HG03457 (cell line): ENCODE measurements at regions not wholly inside any gene's neighbourhood (a gene's known extent, or its start where the extent isn't known, plus 50 kb on each side); places are given as distances from the start of the nearest gene placed in this dataset.
"Not testable (repeated sequence)": the region's sequence is repeated elsewhere in the genome, so short reads cannot be mapped to it uniquely, and the experiment has no call there.

Experiments used
- ATAC-seq: cut with Tn5 transposase; IDR thresholded peaks from one replicate; pipeline ENCODE4 v1.9.1; 2021; ENCODE audit warnings: moderate number of reproducible peaks; ENCODE audit not compliant: unreplicated experiment

DNA sequence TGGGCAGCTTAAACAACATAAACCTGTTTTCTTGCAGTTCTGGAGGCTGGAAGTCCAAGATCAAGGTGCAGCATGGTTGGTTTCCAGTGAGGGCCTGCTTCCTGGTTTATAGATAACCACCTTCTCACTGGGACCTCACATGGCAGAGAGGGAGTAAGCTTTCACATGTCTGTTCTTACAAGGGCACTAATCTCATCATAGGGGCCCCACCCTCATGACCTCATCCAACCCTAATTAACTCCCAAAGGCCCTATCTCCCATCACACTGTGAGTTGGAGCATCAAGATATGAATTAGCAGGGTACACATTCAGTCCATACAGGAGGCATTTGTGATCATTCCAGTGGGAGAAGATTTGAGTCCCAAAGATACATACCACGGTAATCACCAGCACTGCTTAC, 50.5 kb upstream of the GRIN2A start:
- no peak for ATAC-seq

DNA sequence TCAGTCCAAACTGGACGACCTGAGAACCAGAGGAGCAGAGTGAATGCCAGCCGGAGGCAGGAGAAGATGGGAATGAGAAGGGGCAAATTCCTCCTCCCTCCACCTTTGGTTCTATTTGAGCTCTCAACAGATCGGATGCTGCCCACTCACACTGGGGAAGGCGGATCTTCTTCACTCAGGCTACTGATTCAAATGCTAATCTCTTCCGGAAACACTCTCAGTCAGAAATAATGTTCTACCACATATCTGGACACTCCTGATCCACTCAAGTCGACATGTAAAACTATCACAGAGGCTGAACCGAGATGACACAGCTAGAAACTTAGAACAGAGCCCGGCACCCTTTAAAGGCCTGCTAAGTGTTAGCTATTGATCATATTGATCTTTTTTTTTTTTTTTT, 57.4 kb upstream of the GRIN2A start:
- no peak for ATAC-seq

DNA sequence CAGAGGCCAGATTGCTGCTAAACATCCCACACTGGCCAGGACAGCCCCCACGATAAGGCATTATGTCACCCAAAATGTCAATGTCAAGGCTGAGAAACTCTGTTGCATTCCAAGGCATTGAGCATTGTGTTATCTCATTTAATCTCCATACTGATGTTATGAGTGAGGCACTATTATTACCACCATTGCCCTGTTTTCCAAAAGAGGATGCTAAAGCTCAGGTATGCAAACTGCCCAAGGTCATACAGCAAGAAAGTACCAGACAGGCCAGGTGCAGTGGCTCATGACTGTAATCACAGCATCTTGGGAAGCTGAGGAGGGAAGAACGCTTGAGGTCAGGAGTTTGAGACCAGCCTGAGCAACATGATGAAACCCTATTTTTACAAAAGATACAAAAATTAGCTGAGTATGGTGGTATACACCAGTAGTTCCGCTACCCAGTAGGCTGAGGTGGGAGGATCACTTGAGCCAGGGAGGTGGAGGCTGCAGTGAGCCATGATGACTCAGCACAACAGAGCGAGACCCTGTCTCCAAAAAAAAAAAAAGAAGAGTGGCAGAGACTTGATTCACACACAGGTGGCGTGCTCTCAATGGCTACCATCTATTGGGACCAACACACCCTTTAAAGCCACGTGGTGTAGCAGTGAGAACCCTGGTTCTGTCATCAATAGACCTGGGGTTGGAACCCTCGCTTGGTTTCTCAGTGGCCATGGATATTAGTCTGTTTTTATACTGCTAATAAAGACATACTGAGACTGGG, 58.8 kb upstream of the GRIN2A start:
- ATAC-seq: no peak

DNA sequence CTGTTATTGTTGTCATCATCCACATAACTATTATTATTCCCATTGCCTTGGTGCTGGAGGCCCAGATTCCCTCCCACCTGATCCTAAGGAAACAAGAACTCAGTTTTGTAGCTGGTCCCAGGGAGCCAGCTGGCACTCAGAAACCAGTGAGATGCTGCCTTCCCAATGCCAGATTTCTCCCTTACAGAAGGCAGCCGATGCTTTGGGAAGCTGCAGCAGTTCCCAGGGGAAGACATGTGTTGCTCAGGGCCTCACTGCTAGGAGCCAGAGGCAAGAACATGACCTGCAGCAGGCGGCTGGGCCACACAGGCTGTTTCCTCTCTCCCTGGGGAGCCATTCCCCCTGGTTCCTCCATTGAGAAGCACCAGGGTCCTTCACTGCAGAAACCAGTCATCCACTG, 59.9 kb upstream of the GRIN2A start:
- ATAC-seq: no peak

DNA sequence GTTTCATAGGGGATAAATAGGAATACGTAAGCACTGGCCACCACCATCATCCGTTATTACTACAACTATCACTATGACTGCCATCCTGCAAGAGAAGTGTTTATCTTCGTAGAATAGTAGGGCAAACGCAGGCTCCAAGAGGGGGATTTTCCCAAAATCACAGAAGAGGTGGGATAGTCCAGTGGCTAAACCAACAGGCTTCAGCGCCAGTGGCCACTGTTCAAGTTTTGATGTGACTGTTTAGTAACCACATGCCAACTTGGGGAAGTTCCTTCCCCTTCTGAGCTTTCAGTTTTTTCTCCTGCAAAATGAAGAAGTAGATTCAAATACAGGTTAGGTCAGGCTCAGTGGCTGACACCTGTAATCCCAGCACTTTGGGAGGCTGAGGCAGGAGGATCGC, 60.7 kb upstream of the GRIN2A start:
- ATAC-seq: no peak

DNA sequence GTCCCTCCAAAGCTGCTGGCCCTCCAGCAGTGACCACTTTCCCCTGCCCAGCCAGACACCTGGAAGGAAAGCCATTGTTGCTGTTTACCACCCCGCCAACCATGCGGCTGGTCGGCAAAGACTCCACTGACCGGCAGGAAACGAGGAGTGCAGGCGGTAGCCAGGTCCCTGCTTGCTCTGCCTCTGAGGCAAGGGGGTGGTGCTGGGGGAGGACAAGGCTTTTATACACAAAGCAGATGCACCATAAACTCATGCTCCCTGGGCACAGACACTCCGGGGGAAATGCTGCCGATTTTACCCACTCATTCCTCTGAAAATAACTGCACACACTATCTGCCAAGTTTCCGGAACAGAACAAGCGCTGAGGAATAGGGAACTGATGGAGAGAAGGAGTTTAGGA, 62.8 kb upstream of the GRIN2A start:
- no peak for ATAC-seq

DNA sequence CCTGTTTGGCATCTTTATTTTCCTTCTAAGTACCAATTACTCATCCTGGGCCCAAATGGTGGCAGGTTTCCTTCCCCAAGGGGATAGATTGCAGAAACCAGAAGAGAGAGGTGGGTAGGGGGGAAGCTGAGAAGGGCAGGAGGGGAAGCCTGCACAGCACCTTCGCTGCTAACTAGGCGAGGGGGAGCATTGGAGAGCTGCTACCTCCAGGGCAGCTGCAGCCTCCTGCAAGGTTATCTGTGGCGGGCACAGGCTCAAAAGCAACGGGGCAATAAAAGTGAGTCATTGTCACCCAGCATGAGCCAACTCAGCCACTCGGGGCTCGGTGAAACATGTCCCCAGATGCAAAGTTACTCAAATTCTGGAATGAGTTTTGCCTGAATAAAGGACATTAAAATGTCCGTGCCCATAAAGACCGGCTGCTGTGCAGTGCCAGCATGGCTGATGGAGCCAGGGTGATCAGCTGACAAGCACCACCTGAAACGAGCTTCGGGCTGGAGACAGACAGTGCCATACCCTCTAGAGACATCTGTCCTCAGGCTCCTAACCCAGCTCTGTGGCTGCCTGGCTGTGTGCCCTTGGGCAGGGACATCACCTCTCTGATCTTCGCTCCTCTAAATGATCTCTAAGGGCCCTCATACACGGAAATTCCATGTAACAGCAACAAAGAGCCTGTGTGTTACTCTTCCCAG, 68.1 kb upstream of the GRIN2A start:
- ATAC-seq: no peak

DNA sequence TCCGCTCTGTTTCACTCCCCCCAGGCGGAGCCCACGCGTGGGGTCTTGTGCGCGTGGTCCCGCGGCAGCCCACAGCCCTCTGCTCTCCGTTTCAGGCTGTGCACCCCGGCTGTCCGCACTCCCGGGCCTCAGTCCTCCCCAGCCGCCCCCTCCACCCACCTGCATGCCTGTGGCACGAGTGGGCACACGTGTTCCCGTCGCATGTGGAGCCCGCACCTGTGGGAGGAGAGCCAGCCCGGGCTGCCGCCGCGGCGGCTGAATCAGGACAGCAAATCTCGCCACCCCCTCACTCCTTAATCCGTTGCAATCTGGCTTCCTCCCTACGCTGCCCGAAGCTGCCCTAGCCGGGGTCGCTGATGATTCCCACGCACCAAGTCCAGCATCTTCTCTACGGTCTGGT, 69.9 kb upstream of the GRIN2A start:
- no peak for ATAC-seq

DNA sequence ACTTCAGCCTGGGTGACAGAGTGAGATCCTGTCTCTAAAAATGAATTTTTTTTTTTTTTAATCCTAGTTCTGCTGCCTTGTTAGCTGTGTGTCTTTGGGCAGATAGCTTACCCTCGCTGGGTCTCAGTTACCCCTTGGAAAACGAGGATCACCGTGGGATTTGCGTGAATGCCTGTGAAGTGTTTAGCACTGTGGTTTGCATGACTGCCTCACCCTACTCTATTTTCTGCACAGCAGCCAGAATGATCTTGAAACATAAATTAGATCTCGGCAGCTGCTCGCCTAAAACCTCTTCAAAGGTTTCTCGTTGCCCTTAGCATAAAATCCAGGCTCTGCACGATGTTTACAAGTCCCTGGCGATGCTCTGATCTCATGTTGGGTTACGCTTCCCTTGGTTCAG, 71.2 kb upstream of the GRIN2A start:
- ATAC-seq: no peak

DNA sequence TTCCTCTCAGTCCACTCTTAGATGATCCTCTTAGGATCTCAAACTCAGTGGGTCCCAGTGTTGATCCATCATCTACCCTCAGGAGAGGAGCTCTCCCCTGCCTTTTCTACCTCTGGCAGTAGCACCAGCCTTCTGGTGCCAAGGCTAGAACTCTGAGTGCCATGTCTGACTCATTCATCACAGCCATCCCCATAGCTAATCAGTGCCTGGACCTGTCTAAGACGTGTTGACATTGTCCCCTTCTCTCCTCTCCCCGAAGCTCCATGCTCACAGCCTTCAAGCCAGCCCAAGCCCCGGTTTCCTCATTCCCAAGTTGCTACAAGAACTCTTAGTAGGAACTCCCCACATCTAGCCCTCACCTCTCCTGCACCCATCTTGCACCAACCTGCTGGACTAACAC, 73.5 kb upstream of the GRIN2A start:
- ATAC-seq: no peak

DNA sequence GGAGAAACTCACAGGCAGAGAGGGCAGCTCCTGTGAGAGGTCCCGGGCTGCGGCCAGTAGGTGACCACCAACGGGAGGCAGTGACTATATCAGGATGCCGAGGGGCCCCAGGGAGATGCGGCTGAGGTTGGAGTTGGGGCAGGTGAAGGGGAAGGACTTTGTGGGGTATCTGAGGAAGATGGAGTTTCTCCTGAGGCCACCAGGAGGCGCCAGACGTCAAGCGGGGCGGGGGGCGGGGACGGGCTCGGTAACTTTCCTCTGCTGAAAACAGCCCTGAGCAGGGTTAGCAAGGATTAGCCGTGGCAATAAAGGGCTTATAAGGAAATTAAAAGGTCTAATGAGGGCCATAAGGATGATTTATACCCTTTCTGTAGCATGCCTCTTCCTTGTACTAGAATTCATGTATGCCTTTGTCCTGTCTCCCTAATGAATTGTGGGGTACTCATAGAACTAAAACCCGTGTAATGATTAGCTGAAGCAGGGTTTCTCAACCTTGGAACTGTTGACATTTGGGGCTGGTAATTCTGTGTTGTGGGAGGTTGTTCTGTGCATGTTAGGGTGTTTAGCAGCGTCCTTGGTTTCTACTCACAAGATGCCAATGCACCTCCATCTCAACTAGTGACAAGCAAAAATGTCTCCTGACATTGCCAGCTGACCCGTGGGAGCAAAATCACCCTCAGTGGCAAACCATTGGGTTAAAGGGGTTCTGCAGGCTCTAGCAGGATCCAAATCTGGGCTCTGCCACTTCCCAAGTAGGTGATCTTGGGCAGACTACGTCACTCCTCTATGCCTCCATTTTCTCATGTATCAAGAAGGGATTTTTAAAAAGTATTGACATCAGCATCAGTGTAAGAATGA, 74.8 kb upstream of the GRIN2A start:
- ATAC-seq: no peak

DNA sequence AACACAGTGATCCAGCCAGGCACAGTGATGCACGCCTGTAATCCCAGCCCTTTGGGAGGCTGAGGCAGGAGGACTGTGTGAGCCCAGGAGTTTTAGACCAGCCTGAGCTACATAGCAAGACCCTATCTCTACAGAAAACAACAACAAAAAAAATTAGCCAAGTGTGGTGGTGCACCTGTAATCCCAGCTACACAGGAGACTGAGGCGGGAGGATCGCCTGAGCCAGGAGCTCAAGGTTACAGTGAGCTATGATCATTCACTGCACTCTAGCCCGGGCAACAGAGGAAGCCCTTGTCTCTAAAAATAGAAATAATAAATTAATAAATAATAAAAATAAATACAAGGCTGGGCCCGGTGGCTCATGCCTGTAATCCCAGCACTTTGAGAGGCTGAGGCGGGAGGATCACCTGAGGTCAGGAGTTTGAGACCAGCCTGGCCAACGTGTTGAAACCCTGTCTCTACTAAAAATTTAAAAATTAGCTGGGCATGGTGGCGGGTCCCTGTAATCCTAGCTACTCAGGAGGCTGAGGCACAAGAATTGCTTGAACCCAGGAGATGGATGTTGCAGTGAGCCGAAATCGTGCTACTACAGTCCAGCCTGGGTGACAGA, 75.5 kb upstream of the GRIN2A start:
- ATAC-seq: not testable (repeated sequence)

DNA sequence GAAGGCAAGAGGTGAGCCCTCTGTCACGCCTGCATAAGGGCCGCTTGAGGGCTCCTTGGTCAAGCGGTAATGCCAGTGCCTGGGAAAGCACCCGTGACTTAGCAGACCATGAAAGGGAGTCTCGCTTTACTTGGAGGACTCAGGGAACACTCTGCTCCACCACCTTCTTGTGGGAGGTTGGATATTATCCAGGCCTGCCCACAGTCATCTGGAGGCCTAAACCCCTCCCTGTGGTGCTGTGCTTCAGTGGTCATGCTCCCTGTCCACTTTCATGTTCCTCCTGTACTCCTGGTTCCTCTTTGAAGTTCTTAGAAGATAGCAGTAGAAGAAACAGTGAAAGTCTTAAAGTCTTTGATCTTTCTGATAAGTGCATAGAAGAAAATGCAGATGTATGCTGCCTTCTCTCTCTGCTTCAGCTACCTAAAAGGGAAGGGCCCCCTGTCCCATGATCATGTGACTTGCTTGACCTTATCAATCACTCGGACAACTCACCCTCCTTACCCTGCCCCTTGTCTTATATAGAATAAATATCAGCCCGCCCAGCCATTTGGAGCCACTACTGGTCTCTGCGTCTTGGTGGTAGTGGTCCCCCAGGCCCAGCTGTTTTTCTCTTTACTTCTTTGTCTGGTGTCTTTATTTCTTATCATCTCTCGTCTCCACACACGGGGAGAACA, 76.8 kb upstream of the GRIN2A start:
- not testable (repeated sequence) for ATAC-seq

DNA sequence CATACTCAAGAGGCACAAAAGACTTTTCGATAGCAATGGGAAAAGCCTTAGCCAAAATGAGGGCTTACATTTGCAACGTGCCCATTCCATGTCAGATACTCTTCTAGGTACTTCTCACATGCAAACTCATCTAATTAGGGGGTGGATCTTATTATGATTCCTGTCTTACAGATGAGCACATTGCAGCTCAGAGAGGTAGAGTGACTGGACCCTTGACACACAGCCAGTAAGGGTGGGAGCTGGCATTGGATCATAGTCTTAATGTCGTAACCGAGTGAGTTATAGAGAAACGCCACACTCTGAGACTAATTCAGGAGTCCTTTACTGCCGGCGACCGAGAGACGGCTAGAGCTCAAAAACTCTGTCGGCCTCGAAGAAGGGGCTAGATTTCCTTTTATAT, 78.8 kb upstream of the GRIN2A start:
- ATAC-seq: no peak

DNA sequence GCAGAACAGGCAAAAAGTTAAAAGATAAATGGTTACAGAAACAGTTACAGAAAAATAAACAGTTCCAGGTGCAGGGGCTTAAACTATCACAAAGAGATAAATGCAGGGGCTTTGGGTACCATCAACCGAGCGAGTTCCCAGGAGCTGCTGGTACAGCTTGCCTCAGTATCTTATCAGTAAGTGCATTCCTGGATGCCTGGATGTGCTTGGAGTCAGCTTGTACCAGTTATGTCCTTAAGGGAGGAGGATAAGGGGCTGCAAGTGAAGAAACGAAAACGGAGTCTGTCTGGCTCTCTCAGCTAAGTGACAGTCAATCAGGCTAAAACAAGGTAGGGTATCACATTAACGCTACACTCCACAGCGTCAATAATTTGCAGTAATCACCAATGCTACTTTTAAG, 79.3 kb upstream of the GRIN2A start:
- ATAC-seq: not testable (repeated sequence)

DNA sequence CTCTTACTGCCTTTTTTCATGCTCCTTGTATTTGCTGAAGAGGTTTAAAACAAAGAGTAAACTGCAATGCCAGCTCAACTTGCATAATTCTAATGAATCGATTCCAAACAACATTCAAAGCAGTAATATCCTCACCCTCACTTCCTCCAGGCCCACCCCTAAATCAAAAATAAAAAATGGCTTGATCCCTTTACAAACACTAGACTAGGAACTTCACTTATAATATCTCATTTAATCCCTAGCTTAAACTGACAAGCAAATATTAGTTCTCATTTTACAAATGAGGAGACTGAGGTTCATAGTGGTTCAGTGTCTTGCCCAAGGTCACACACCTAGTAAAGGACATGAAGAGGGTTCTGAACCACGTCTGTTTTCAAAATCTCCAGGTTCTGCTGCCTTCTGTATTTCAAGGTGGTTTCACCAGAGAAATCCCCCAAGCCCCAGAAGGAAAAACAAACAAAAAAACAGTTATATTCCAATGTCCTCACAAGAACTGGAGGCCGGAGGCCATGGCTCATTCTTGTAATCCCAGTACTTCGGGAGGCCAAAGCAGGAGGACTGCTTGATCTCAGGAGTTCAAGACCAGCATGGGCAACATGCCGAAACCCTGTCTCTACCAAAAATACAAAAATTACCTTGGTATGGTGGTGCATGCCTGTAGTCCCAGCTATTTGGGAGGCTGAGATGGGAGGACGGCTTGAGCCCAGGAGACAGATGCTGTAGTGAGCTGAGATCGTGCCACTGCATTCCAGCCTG, 80.3 kb upstream of the GRIN2A start:
- ATAC-seq: no peak

DNA sequence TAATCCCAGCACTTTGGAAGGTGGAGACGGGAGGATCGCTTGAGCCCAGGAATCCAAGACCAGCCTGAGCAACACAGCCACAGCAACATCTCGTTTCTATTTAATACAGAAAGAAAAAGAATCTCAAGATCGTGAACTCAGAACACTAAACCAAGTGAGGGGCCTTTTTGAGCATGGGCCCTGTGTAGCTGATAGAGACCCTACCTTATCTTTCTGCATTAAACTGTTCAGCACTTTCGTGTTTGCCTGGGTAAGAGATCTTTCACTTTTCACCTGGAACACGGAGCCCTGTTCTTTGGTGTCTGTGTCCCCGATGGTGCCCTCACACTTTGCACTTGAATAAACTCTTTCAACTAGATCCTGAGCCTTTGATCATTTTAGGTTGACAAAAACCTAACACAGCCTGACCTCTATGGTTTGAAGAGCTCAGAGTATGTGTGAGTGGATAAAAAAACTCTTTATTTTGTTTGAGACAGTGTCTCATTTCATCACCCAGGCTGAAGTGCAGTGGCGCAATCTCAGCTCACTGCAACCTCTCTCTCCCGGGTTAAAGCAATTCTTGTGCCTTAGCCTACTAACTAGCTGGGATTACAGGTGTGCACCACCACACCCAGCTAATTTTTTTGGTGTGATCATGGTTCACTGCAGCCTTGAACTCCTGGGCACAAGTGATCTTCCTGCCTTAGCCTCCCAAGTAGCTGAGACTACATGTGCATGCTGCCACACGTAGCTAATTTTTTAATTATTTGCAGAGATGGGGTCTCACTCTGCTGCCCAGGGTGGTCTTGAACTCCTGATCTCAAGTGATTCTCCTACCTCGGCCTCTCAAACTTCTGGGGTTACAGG, 83.8 kb upstream of the GRIN2A start:
- no peak for ATAC-seq

DNA sequence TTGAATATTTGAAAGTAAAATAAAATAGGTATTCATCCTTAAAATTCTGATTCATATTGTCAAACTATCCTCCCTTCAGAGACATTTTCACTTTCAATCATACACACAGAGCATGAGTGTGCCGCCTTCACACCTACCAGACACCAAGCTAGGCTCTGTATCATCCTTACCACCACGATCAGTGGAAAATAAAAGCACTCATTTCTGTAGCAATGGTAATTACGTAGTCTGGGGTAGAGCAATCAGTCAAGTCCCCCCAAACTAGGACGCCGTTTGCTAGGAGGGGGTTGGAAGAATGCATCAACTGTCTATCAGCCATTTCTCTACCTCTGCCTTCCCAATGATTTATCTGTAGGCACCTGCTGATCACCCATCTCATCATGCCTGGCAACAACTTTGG, 84.6 kb upstream of the GRIN2A start:
- ATAC-seq: peak; percentile 75

DNA sequence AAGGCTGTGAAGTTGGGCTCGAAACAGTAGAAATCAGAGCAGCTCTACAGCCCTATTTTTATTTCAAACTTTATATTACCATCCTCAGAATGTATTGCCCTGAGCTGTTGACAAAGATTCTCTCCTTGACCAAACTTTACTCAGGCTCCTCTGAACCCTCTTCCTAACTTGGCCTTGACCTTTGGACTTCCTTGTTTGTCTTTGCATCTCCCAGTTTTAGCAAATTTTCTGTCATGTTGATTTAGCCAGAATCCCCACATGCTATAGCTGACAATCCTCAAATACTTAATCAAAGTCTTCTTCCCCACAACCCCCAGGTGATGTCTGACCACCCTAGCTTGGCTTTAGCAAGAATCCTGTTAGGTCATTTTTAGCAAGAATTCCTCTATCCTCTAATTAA, 87.4 kb upstream of the GRIN2A start:
- no peak for ATAC-seq
